ENCODE measurements at regions not wholly inside any gene's neighbourhood (a gene's known extent, or its start where the extent isn't known, plus 50 kb on each side); places are given as distances from the start of the nearest gene placed in this dataset.

GRCh38 chr4:151829309-151829708 is 68.5 kb upstream of the GATB start:
- no peak for DNase-seq

GRCh38 chr4:151824656-151825055 is 63.8 kb upstream of the GATB start:
- peak in 1 of 2 experiments; percentile 48 for DNase-seq

- DNase-seq, result no peak
Observed at GRCh38 chr4:151822331-151822730, 61.5 kb upstream of the GATB start.

- no peak for DNase-seq
Observed at GRCh38 chr4:151820004-151820403, 59.2 kb upstream of the GATB start.

- no peak for DNase-seq
Observed at GRCh38 chr4:151811403-151811802, 50.6 kb upstream of the GATB start.
